HL-60 (cell line): ENCODE measurements at regions not wholly inside any gene's neighbourhood (a gene's known extent, or its start where the extent isn't known, plus 50 kb on each side); places are given as distances from the start of the nearest gene placed in this dataset.

Experiments
- DNase-seq, 2 experiments: peaks; one replicate each; pipeline ENCODE4 v3.0.0-alpha.2; 2010 to 2020; ENCODE audit warnings: low read depth in 1 of 2, low spot score in 1 of 2
- H3K27ac ChIP-seq: fragments of 250-450 bp; sonication (Bioruptor Pico); replicated peaks from 2 replicates; pipeline ENCODE4 v1.5.1; 2020; ENCODE audit warnings: mild to moderate bottlenecking, moderate library complexity
- H3K27me3 ChIP-seq: fragments of 250-450 bp; sonication (Bioruptor Pico); 2 replicates; pipeline ENCODE4 v1.5.1; 2021; ENCODE audit warnings: mild to moderate bottlenecking, moderate library complexity; ENCODE audit not compliant: insufficient read depth, poor library complexity, severe bottlenecking
- H3K4me3 ChIP-seq: replicated peaks from 2 replicates; pipeline ENCODE4 v1.5.1; 2011; ENCODE audit warnings: mild to moderate bottlenecking, control low read depth, low read length; ENCODE audit not compliant: insufficient read depth
- CTCF ChIP-seq: IDR thresholded peaks from one replicate; pipeline ENCODE4 v1.5.1; 2011; ENCODE audit warnings: low read length, control low read depth, inconsistent platforms; ENCODE audit not compliant: insufficient read depth
- GABPA ChIP-seq: IDR thresholded peaks from 2 replicates; pipeline ENCODE4 v1.6.1; 2012; ENCODE audit warnings: low read depth
- POLR2AphosphoS5 ChIP-seq: IDR thresholded peaks from 2 replicates; pipeline ENCODE4 v1.6.1; 2012; ENCODE audit warnings: low read depth
- REST ChIP-seq: IDR thresholded peaks from 2 replicates; pipeline ENCODE4 v1.6.1; 2012; ENCODE audit warnings: low read depth; ENCODE audit not compliant: insufficient replicate concordance
- SPI1 ChIP-seq: IDR thresholded peaks from 2 replicates; pipeline ENCODE4 v1.6.1; 2012; ENCODE audit warnings: low read depth, mild to moderate bottlenecking, borderline replicate concordance

GRCh38 chr3:177332955-177333354 lies 135.7 kb upstream of the TBL1XR1 start:
- no peak for DNase-seq
- no peak overlapping the region for H3K4me3 ChIP-seq

GRCh38 chr3:177333533-177334520 lies 136.5 kb upstream of the TBL1XR1 start:
- H3K27me3 ChIP-seq = no peaks in the 10 kb centered on the region
- H3K4me3 ChIP-seq = no peak overlapping the region
- H3K27ac ChIP-seq = peak overlapping the region; percentile 22; the same call in 1 of the 2 replicates
- TF ChIP-seq GABPA (no peak), POLR2AphosphoS5 (no peak), REST (no peak), CTCF (no peak), SPI1 (no peak)
- DNase-seq = peak; percentile 49 to 54

More at GRCh38 chr3:177332955-177333354, 135.7 kb upstream of the TBL1XR1 start:
- TF ChIP-seq CTCF (no peak), REST (no peak), POLR2AphosphoS5 (no peak), SPI1 (no peak), GABPA (no peak)
- H3K27me3 ChIP-seq = no peaks in the 10 kb centered on the region
- no peak overlapping the region for H3K27ac ChIP-seq

GRCh38 chr3:177334803-177335202 lies 137.5 kb upstream of the TBL1XR1 start:
- DNase-seq = no peak
- Histone ChIP-seq H3K27ac (no peak overlapping the region), H3K27me3 (no peaks in the 10 kb centered on the region), H3K4me3 (no peak overlapping the region)
- TF ChIP-seq POLR2AphosphoS5 = no peak
- TF ChIP-seq SPI1 = no peak
- TF ChIP-seq GABPA = no peak
- no peak for TF ChIP-seq CTCF
- no peak for TF ChIP-seq REST
